HPDE6-E6E7 (cell line): ENCODE measurements at regions not wholly inside any gene's neighbourhood (a gene's known extent, or its start where the extent isn't known, plus 50 kb on each side); places are given as distances from the start of the nearest gene placed in this dataset.
"Not testable (repeated sequence)": the region's sequence is repeated elsewhere in the genome, so short reads cannot be mapped to it uniquely, and the experiment has no call there.

ENCODE experiments used
- DNase-seq: peaks from one replicate; pipeline ENCODE4 v3.0.0; 2011; ENCODE audit warnings: missing footprints; ENCODE audit errors: extremely low spot score

DNA sequence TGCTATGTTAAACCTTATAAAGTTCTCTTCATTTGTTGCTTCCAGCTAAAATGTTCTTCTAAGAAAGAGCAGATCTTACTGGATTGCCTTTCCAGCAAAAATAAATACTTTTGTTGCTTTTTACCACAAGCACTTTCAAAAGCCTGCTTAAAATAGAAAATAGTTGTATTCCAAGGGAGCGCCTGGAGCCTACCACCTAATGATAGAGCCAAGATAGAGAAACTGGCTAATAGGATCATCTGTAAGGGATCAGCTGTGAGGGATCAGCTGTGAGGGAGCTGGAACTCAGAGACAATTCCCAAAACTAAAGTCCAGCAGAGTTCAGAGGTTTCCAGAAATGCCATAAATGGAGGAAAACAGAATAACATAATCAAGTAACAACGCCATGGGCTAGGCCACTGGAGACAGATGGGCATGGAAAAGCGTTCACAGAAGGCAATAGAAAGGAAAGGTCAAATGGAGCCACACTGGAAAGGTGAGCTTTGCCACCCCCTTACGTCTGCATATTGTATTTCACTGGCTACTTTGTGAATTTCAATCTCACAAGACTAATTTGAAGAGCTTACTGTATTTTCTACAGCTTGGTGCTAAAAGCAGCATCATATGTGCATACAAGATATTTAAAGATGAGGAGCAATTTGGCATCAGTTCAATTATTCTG is 140.6 kb upstream of the TLE4 start:
- no peak for DNase-seq

DNA sequence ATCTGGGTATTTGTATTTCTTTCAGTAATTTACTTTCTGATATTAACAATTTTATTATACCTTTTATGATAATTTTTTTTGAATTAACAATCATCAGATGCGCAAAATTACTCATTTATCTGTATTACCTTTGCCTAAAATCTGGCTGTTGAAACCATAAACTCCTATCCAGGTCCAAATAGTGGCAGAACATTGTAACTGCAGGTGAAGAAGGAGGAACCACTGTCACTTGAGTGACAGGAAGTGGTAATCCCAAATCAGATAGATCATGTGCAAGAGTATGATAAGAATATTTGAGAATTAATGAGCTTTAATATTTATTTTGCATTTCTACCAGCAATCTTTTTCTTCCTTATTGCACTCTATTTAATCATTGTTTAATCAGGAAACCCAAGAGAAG is 139.3 kb upstream of the TLE4 start:
- DNase-seq: no peak

DNA sequence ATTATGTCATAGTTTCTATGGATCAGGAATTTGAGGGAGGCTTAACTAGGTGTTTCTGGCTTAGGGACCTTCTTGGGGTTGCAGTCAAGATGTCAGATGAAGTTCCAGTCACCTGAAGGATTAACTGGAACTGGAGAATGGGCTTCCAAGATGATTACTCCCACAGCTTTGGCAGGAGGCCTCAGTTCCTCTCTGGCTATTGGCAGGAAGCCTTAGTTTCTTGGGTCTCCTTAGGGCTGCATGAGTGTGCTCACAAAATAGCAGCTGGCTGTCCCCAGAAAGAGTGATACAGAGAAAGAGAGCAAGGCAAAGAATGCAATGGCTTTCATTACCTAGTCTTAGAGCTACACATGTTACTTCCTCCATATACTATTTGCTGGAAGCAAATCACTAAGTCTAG is 138.1 kb upstream of the TLE4 start:
- no peak for DNase-seq

DNA sequence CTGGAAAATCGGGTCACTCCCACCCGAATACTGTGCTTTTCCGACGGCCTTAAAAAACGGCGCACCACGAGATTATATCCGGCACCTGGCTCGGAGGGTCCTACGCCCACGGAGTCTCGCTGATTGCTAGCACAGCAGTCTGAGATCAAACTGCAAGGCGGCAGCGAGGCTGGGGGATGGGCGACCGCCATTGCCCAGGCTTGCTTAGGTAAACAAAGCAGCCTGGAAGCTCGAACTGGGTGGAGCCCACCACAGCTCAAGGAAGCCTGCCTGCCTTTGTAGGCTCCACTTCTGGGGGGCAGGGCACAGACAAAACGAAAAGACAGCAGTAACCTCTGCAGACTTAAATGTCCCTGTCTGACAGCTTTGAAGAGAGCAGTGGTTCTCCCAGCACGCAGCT is 132.5 kb upstream of the TLE4 start:
- DNase-seq: not testable (repeated sequence)

DNA sequence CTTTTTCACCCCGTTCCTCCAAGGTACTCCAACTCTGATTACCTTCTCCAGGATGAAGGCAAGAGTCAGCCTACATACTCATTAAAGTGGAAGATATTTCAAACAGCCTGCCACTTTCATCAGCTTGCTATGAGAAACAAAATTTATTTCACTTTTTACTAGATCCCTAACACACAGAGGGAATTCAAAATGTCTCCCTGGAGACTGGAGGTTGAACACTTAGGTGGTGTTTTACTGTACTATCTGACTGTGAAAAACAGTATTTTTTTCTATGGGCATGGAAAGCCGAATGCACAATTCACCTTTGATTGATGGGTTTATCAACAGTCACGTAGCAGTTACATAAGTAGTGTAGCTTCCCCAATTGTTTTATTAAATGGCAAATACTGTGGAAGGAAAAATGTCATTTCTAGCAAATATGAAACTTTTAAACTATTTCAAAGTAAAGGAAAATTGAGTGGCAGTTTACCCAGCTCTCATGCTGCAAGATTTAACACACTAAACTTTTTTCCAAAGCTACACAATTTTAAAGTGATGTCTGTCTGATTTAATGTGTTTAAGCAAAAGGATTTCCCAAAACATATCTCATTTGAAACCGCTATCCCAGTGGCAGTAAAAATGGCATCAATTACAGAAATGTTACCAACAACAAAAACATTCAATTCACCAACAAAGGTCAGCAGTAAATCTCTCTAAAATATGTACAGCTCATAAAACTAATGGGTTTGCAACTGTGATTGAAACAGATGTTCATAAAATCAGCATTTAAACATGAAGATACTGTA is 125.0 kb upstream of the TLE4 start:
- DNase-seq: no peak

DNA sequence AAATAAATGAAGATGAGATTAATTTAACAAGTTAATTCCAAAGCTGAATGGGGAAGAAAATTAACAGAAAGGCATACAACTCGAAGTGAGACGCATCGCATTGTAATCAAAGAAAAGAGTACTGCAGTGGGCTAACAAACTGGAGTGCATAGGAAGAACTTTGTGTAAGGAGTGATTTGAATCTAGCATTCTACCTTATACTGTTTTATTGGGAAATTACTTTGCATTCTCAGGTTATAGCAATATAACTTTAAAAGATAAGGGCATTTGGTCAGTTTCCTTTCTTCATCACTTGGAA is 124.5 kb upstream of the TLE4 start:
- no peak for DNase-seq

DNA sequence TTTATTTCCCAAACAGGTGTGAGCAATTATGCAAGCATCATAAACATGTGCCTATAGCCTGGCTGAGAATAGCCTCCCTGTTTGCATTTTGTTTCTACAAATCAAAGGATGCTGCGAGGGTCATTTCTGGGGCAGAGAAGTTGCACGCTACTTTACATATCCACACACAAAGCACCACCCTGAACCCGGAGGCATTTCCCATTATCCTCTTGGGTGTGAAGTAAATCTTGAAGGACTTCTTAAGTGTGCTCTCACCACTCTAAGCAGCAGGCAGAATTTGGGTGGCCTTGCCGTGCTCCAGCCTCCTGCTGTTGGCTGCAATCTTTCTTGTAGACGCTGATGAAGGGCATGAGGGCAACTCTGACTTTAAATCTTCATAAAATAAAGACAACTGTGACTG is 124.0 kb upstream of the TLE4 start:
- no peak for DNase-seq

DNA sequence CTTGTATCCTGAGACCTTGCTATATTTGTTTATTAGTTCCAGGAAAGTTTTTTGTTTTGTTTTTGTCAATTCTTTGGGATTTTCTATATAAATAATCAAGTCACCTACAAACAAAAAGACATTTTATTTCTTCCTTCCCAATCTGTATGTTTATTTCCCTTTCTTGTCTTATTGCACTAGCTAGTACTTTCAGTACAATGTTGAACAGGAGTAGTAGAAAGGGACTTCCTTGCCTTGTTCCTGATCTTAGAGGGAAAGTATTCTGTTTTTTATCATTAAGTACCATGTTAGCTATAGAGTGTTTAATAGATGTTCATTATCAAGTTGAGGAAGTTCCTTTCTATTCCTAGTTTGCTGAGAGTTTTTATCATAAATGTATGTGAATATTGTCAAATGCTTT is 119.5 kb upstream of the TLE4 start:
- DNase-seq: no peak

DNA sequence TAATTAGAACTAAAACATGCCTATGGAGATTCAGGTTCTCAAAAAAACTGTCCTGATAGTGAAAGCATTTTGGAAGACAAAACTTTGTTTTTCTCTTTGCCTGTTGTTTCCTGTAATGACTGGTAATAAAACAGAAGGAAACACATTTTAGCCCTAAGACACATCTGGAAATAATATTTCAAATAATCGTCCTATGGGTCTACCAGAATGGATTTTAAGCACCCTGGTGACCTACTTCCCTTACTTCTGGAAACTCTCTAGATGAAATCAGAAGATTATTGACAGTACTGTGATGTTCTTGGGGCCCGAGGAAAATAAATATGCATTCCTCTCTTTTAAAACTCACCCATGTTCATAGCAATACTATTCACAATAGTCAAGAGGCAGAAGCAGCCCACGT is 110.1 kb upstream of the TLE4 start:
- DNase-seq: no peak

DNA sequence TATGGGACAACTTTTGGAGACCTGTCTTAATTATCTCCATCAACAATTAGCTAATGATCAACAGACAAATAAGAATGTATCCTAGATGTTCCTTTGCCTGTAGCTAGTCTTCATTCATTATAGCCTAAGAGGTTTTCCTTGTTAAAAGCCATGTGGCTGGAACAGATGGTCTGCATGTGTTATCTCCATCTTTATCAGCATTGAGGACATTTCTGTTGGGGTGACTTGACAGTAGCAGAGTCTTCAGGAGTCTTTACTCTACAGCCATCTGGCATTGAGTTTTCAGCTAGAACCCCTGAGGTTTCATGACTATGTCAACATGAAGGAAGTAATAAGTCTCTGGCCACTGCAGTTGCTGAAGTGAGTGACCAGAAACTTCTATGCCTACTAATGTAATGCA is 106.6 kb upstream of the TLE4 start:
- DNase-seq: no peak

DNA sequence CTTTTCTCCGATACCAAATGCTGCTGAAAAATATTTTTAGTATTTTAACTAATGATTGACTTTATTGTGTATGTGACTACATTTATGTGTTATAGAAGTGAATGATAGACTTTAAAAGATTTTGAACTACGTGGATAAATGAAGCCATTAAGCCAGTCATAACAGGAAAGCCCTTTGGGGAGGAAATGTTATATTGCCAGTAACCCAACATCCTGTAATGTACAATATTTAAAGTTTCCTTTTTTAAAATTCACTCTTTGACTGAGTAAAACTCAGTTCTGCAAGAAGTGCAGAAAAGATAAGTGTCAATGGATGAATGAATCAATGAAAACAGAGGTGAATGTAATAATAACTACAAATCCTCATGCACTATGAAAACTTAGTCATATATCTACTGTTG is 102.6 kb upstream of the TLE4 start:
- DNase-seq: no peak

DNA sequence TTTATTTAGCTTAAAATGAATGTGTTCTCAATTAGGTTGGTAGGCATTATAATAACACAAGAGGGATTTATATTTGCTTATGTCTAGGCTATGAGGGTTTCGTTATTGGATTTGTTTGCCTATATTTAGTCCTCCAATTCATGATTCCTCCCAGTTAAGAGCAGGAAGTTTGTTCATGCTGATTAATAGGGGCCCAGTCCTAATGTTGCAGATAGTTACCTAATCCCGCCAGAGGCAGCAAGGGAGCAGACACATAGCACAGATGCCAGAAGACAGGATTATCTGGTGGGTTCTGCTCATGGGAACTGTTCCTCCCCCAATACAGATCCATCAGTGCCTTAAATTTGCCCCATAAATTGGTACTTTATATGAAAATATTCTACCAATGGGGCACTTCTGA is 100.8 kb upstream of the TLE4 start:
- no peak for DNase-seq

DNA sequence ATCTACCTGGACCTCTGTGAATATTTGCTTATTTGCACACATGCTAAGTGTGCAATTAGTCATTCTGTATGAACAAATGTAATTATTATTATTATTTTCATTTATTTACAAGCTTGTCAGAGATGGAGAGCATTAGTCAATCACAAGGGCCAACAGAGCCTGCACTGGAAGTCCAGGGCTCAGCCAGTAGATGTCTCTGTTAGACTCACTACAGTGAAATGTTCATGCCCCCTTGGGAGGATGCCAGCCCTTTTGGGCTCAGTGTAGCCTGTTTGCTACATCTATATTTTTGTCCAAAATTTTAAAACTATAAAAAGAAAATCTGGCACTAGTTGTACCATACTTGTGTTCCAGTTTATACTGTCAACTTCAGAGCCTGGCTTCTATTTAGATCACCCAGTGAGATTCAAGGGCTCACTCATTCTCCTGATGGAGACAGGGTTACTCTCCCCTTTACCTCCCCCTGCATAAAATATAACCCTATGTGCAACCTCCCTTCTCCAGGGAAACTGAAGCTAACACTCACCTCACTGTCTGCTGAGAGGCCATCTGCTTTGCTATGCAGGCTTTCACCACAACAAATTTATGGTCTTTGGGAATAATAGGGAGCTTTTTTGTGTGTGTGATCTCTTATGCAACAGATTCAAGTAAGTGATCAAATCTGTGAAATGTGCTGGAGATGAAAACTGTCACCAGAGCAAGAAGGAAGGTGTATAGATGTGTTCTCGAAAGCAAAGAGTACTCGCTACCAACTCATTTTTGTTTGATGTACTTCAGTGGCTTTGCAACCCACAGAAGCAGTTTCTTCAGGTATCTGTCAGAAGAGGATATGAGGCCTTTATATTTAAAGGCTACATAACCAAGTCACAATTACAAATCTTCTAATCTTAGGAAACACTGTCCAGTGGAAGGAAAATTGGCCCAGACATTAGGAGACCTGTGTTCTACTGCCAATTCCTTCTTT is 99.9 kb upstream of the TLE4 start:
- no peak for DNase-seq

DNA sequence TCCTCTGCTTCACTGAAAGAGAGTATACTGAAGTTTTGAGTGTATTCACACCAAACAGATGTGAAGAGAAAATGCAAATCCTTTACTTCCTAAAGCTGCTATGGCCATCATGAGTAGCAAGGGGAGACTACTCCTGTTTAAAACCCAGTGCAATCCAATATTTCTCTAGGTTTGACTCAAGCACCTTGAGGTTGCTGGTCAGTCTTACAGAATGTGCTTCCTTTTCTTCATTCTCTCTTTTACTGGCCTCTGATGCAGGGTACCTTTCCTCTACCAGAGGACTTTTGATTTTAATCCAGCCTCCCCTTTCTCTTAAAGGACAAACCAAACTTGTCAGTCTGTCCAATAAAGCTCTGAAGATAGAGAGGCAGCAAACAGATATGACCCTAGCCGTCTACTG is 98.1 kb upstream of the TLE4 start:
- DNase-seq: no peak

DNA sequence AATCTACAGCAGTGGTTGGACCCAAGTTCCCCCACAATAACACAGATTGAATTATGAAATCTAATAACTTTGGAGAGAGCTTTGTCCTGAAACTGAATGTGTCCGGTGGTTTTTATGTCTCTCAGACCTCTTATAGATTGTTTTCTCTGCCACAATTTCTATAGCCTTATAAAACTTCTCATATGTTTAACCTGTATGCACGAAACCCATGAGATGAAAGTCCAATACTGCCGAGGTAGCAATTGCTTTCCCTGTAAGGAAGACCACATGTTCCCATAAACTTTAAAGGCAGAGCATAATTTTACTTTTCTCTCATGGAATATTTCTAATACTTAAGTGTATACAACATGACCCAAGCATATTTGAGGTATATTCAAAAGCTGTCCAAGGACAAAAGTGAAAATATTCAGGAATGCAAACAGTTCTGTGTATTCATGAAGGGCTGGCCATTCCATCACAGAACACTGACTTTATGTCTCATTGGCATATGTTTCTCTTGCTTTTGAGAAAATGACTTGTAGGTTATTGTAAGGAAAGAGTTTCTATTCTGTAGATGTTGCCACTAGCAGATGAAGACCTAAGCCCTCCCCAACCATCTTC is 94.4 kb upstream of the TLE4 start:
- DNase-seq: no peak

DNA sequence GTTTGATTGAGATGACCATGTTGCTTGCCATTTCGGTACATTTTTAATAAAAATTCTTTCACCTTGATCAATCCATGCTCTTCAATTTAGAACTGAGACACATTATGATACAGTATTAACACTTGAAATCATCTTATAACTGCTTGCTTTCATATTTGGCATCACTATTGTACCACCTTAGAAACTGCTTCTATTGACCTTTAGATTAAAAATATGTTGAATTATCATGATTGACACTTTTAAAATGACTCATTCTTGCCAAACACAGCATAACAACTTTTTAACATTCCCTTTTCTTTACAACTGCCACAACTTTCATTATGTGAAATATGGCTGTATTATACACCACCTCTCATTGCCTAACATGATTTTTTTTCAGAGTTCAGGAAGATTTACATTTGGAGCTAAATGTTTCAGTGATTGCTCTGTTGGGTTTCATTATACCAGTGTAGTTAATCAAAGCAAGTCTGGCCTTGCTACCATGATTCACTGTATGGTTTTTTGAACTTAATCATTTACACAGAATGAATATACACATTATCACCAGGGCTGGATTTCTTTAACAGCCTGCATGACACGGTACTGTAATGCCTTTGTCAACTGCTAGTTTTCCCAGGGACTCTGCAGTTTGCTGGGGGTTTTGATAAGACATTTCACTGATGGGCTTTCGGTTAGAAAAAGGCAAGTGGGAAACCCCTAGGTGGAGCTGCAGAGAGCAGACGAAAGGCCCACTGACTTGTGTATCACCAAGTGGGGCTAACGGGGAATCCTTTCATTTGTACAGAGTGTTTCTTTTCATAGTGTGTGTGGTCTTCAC is 93.6 kb upstream of the TLE4 start:
- DNase-seq: peak; percentile 54

DNA sequence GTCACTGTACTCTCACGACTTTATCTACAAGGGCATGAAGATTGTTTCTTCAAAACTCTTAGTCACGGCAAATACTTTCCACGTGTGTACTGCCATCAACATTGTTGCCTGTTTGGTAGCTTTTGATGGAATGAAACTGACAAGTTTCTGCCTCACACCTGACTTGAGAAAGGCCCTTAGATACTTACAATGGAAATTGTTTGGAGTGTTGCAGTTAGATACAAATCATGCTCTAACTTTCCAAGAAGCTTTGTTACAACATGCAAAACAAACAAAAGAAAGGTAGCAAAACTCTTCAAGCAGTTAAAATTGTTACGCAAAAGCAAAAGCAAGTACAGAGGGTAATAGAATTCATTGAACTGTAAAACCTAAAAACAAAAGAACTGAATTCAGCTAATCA is 91.1 kb upstream of the TLE4 start:
- DNase-seq: no peak

DNA sequence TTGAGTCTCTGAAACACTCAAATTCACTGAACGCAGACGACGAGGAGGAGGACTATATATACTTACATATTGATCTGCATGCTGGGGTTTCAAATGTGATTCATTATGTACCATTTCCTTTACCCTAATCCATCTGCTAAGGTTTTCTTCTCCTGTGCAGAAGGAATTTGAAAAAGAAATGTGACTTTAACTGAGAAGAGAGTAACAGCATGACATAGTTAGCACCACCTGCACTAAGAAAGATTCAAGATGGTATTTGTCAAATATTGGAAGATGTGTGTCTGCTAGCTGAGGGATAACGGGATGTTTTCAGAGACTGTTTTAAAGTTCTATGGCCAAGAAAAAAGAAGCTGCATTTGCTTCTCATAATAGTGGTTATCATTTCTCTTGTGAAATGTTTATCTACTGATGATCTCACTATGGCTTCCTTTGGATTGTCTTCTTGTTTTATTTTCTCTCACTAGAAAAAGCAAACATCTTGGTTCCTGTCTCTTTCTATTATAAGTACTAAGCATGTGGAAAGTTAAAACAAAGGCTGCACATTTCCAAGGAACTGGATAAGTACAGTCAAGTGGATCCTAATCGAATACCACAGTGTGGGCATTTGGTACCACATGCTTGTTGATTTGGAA is 89.8 kb upstream of the TLE4 start:
- no peak for DNase-seq

DNA sequence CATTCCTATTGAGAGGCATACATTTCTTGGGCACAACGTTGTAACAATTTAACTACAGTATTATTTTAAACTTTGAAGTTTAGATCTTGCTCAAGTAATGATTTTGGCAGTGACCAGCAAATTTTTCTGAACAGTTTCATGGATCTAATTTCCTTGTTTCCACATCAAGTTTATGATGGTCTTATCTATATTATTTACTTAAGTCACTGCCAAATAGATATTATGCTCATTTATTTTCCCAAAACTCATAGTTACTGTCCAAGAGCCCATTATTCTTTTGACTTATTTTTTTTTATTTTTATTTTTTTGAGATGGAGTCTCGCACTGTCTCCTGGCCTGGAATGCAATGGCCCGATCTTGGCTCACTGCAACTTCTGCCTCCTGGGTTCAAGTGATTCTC is 86.5 kb upstream of the TLE4 start:
- no peak for DNase-seq

DNA sequence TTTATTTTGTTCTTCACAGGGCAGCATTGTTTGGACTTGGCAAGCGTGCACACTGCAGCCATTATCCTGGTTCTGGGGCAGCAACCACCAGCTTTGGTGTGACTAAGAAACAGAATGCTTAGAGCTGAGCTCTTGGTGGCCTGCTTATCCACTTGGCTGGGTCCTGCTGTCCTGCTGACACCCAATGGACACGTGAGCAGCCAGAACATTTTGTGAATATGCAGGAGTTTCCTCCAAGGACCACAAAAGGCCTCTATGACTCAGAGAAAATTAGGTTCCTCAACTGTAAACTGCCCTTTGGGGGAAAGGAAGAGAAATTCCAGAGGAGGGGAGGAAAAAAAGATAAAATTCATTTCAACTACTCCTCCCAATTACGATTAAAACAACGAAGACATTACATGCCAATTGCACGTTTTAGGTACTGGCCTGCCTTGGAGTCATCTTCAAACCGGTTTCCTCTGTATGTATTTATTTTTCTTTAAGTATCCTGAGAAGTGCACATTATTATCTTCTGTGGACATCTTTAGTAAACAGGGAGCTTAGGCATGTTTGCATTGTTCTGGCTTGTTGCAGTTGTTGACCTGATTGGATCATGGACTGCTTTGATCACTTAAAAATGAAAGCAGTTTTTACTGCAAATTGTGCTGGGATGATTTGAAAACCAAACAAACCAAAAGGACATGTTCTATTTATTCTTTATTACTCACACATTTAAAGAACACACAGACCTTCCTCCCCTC is 82.3 kb upstream of the TLE4 start:
- peak; percentile 11 for DNase-seq
